ENCODE measurements at regions not wholly inside any gene's neighbourhood (a gene's known extent, or its start where the extent isn't known, plus 50 kb on each side); places are given as distances from the start of the nearest gene placed in this dataset.
A peak's percentile ranks its signal among the peaks of the same experiment; 100 is the strongest.

DNA sequence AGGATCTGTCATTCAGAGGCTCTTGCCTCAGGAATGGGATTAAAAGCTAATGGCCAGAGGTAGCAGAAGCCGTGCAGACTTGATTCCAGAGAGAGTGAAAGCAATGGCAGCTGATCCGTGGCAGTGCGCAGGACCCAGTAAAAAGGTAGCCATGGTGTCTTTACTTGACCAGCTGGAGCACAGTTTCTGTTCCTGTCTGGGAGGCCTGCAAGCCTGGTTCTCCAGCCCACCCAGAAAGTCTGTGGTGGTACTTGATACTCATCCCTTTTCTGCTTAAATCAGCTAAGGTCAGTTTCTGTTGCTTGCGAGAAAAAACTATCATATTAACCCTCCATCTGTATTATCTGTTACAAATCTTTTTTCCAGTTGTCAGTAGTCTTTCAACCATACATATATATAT is 86.7 kb downstream of the RPS6KA4 start:
- TF ChIP-seq, protein P1, sequence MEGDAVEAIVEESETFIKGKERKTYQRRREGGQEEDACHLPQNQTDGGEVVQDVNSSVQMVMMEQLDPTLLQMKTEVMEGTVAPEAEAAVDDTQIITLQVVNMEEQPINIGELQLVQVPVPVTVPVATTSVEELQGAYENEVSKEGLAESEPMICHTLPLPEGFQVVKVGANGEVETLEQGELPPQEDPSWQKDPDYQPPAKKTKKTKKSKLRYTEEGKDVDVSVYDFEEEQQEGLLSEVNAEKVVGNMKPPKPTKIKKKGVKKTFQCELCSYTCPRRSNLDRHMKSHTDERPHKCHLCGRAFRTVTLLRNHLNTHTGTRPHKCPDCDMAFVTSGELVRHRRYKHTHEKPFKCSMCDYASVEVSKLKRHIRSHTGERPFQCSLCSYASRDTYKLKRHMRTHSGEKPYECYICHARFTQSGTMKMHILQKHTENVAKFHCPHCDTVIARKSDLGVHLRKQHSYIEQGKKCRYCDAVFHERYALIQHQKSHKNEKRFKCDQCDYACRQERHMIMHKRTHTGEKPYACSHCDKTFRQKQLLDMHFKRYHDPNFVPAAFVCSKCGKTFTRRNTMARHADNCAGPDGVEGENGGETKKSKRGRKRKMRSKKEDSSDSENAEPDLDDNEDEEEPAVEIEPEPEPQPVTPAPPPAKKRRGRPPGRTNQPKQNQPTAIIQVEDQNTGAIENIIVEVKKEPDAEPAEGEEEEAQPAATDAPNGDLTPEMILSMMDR (IDR thresholded peaks at IDR 0.05; ENCODE audit: partially characterized antibody, unreplicated experiment) = no peak
- Mint-ChIP-seq H3K36me3 (ENCODE audit: unreplicated experiment) (no peaks in the 10 kb centered on the region), H3K9me3 (ENCODE audit: unreplicated experiment) (peaks cover 2% of the 10 kb centered on the region), H3K27me3 (ENCODE audit: unreplicated experiment) (peaks cover 4% of the 10 kb centered on the region), H3K27ac (ENCODE audit: unreplicated experiment) (no peak overlapping the region), H3K4me1 (ENCODE audit: low read depth, unreplicated experiment) (peaks cover 13% of the 10 kb centered on the region), H3K4me3 (ENCODE audit: unreplicated experiment) (no peak overlapping the region)
- no peak for DNase-seq

DNA sequence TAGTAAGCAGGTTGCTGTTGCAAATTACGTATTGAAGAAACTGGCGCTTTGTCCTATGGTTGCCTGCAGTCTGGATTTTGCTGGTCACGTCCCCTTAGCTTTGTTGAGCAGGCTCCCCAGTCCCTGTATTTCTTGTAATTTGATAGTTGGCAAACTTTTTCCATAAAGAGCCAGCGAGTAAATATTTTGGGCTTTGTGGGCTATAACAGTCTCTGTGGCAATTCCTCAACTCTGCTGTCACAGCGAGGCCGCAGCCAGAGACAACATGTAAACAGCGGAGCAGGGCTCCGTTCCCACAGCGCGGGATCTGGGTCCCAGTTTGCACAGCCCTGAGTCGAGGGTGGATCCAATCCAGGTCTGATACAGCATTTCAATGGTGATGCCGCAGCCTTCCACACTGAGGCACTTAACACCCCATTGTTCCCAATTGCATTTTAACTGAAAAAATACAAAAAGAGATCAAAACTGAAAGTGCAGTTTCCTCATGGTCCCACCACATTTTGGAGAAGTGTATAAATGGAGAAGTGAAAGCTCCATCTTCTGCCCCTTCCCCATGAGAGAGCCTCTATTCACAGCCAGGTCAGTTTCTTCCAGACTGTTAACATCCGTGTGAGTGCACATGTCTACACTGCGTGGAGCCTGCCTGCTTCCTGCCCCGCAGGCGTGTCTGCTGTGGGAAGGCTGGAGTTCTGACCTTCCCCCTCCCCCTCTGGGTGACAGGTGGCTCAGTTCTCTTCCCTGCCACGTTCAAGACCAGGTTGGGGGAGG is 89.1 kb downstream of the RPS6KA4 start:
- H3K27me3 Mint-ChIP-seq (ENCODE audit: unreplicated experiment) = peaks cover 3% of the 10 kb centered on the region

DNA sequence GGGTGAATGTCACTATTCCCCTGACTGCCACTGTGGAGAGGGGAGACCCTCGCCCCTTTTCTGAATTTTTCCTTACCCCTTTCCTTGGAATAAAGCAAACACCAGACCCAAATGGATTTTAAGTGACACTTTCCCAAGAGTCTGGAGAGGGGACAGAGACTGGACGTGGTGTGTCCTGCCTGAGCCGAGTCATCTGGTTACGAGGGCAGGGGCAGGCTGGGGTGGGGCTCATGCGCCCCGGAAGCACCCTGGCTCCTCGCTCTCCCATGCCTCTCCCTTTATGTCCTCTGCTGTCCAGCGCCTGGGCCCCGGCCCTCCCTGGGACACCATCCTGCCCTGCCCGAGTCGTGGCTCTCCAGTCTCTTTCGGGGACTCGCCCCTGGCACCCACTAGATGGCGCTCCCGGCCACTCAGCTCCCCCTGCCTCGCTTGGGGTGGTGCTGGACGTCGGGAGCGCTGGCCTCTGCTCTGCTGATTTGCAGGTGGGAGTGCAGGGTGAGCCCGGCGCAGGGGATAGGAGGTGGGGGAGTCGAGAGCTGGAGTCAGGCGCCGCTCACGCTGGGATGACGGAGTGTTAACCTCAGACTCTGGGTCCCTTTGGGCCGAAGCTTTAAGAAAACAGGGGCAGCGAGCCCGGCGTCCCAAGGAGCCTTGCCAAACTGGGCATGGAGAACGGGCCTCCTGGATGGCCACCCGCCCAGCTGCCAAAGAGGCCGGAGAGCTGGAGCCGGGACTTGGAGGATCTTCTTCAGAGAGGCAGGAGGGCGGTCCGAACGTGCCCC is 89.8 kb downstream of the RPS6KA4 start:
- Mint-ChIP-seq H3K4me3 (ENCODE audit: unreplicated experiment) (peak overlapping the region; percentile 74), H3K27ac (ENCODE audit: unreplicated experiment) (peak overlapping the region; percentile 28), H3K9me3 (ENCODE audit: unreplicated experiment) (peaks cover 2% of the 10 kb centered on the region), H3K4me1 (ENCODE audit: low read depth, unreplicated experiment) (peaks cover 9% of the 10 kb centered on the region), H3K27me3 (ENCODE audit: unreplicated experiment) (peaks cover 3% of the 10 kb centered on the region), H3K36me3 (ENCODE audit: unreplicated experiment) (no peaks in the 10 kb centered on the region)
- peak; percentile 94 for DNase-seq
- TF ChIP-seq, protein P1 (IDR thresholded peaks at IDR 0.05; ENCODE audit: partially characterized antibody, unreplicated experiment) = peak; percentile 71

More for the DNA sequence above, 89.1 kb downstream of the RPS6KA4 start:
- TF ChIP-seq, protein P1 (IDR thresholded peaks at IDR 0.05; ENCODE audit: partially characterized antibody, unreplicated experiment) = no peak
- Mint-ChIP-seq H3K9me3 (ENCODE audit: unreplicated experiment) (peaks cover 2% of the 10 kb centered on the region), H3K36me3 (ENCODE audit: unreplicated experiment) (no peaks in the 10 kb centered on the region), H3K27ac (ENCODE audit: unreplicated experiment) (no peak overlapping the region), H3K4me3 (ENCODE audit: unreplicated experiment) (no peak overlapping the region), H3K4me1 (ENCODE audit: low read depth, unreplicated experiment) (peaks cover 10% of the 10 kb centered on the region)
- peak; percentile 36 for DNase-seq

DNA sequence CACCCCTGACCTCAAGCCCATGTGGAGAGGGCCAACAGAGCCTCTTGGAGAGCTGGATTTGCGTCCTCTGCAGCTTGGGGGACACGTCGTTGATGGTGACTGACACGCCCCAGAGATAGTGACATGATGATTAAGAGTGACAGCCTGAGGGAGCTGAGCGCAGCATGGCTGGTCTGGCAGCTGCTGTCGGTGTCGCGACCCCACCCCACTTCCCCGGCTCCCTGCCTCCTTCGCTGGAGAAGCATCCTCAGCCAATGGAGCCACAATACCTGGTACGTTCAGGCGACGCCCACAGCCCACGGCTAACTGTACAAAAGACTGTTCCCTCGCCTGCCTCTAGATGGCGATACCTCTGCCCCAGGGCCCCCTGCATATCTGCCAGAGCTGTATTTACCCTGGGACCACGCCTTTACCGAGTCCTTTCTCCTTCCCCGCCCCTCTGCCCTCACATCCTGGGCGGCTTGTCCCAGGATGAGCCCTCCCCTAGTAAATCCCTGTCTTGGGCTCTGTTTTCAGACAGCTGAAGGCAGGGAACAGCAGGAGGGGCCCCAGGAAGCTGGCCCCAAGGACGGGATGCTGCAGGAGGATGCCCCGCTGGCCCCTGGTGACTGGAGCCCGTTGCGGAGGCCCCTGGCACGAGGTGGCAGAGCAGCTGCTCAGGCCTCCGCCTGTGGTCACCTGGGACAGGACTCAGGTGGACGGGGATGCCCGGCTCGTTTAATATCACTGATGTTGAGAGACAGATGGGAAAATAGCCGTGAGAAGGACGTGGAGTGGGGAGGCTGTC is 90.6 kb downstream of the RPS6KA4 start:
- H3K36me3 Mint-ChIP-seq (ENCODE audit: unreplicated experiment) = no peaks in the 10 kb centered on the region
- peak overlapping the region; percentile 28 for H3K27ac Mint-ChIP-seq (ENCODE audit: unreplicated experiment)
- peak overlapping the region; percentile 74 for H3K4me3 Mint-ChIP-seq (ENCODE audit: unreplicated experiment)
- TF ChIP-seq, protein P1 (IDR thresholded peaks at IDR 0.05; ENCODE audit: partially characterized antibody, unreplicated experiment) = peak; percentile 80
- H3K4me1 Mint-ChIP-seq (ENCODE audit: low read depth, unreplicated experiment) = peaks cover 9% of the 10 kb centered on the region
- DNase-seq = peak; percentile 85
- H3K9me3 Mint-ChIP-seq (ENCODE audit: unreplicated experiment) = peaks cover 2% of the 10 kb centered on the region
- H3K27me3 Mint-ChIP-seq (ENCODE audit: unreplicated experiment) = peaks cover 3% of the 10 kb centered on the region

Measured in glutamatergic neuron (in vitro differentiated cells).